ENCODE measurements at regions not wholly inside any gene's neighbourhood (a gene's known extent, or its start where the extent isn't known, plus 50 kb on each side); places are given as distances from the start of the nearest gene placed in this dataset.

DNA sequence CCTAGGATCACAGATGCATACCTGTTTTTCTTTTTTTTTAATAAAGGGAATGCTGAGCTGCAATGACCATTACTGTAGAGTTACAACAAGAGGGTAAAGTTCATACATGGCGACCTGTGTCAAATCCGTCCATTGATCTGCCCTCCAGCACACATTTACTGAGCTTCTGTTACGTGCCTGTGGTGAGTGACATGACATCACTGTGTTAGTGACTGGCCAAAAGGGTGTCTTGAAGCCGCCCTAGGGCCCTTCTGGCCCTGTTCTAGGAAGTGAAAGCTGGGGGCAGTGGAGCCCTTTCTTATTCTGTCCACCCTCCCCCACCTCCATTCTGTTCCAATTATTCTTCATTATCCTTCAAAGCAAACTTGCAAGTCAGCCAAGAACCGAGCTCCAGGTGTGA, 66.3 kb downstream of the ZIC5 start (continued):
- TF ChIP-seq MAFK (IDR thresholded peaks at IDR 0.05; ENCODE audit: low read depth, low read length), result no peak
- TF ChIP-seq TCF12 (IDR thresholded peaks at IDR 0.05; ENCODE audit: low read depth, low read length), result no peak
- TF ChIP-seq RNF2 (IDR thresholded peaks at IDR 0.05; ENCODE audit: borderline replicate concordance, low read depth, low read length, missing control alignments, poor library complexity, severe bottlenecking), result no peak
- TF ChIP-seq TEAD4 (IDR thresholded peaks at IDR 0.05; ENCODE audit: low read depth, low read length), result no peak
- no peak for TF ChIP-seq BRCA1 (IDR thresholded peaks at IDR 0.05; ENCODE audit: low read depth, low read length)
- no peak for TF ChIP-seq ZNF274 (IDR thresholded peaks at IDR 0.05; ENCODE audit: borderline replicate concordance, extremely low read depth, low read length)

Data from H1 (cell line).